Activated T-cell treated with anti-CD3 and anti-CD28 coated beads for 48 hours (primary cell): ENCODE measurements at regions not wholly inside any gene's neighbourhood (a gene's known extent, or its start where the extent isn't known, plus 50 kb on each side); places are given as distances from the start of the nearest gene placed in this dataset.
A peak's percentile ranks its signal among the peaks of the same experiment; 100 is the strongest.

Experiments
- DNase-seq: peaks from one replicate; pipeline ENCODE4 v3.0.0-alpha.2; 2020; ENCODE audit warnings: low read depth

GRCh38 chr3:70120357-70120966, 120.9 kb downstream of the SAMMSON start:
- DNase-seq, result peak; percentile 47

GRCh38 chr3:70127192-70127591, 127.7 kb downstream of the SAMMSON start:
- DNase-seq, result no peak

- no peak for DNase-seq
Measured at GRCh38 chr3:70137366-70137765, 137.8 kb downstream of the SAMMSON start.

- no peak for DNase-seq
Measured at GRCh38 chr3:70138606-70139005, 139.1 kb downstream of the SAMMSON start.
